ENCODE measurements at regions not wholly inside any gene's neighbourhood (a gene's known extent, or its start where the extent isn't known, plus 50 kb on each side); places are given as distances from the start of the nearest gene placed in this dataset.

DNA sequence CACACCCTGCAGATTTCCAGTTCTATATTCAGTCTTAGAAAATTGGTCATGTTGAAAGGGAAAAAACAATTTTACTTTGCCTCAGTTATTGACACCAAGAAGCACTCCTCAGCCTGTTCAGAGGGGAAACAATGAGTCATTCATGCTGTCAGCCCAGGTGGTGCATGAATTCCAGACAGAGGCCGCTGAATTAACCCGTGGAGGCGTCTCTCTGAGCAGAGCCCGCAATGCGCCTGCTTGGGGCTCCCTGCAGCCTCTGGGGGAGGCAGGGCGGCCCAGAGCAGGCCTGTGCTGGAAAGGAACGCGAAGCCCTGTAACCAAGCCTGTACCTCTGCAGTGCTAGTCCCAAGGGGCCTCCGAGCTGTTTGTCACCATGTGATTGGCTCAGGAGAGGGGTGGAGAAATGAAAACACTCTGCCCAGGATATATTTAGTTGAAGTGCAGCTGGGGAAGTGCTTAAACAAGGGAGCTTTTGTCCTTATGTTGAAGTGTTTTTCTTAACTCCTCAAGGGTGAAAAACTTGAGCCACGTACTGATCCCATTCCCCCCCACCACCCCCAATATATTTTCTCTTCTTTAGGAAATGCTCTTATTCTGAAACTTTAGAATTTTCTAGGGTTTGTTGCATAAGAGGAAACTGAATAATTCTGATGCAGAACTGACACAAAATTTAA lies 68.3 kb upstream of the CHD2 start:
- DNase-seq: peak; percentile 92

DNA sequence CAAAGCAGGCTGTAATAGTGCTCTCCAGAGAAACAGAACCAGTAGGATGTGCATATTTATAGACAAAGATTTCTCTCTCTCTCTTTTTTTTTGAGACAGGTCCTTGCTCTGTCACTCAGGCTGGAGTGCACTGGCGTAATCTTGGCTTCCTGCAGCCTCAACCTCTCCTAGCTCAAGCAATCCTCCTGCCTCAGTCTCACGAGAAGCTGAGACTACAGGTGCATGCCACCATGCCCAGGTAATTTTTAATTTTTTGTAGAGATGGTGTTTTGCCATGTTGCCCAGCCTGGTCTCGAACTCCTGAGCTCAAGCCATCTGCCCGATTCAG lies 67.1 kb upstream of the CHD2 start:
- no peak for DNase-seq

DNA sequence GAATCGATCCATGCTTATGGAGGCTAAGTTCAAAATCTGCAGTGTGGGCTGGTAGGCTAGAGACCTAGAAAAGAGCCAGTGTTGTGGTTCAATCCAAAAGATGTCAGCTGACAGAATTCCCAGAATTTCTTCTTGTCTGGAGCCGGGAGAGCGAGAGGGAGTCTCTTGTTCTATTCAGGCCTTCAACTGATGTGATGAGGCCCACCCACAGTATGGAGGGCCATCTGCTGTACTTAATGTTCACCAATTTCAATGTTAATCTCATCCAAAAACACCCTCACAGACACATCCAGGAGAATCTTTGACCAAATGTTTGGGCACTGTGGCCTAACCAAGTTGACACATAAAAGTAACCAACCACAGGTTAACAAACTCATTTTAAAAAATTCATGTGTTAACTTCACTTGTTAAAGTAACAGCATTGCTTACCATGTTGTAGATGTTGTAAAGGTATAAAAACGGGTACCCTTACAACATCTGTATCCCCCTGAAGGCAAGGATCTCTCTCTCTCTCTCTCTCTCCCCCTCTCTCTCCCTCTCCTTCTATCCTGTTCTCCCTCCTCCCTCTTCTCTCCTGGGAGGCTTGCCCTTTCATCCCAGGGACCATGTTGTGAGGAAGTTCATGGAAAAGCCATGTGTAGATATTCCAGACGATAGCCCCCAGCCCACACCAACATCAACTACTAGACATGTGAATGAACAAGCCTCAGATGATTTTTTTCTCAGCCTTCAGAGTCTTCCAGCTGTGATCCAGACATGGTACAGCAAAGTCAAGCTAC lies 66.4 kb upstream of the CHD2 start:
- no peak for DNase-seq

DNA sequence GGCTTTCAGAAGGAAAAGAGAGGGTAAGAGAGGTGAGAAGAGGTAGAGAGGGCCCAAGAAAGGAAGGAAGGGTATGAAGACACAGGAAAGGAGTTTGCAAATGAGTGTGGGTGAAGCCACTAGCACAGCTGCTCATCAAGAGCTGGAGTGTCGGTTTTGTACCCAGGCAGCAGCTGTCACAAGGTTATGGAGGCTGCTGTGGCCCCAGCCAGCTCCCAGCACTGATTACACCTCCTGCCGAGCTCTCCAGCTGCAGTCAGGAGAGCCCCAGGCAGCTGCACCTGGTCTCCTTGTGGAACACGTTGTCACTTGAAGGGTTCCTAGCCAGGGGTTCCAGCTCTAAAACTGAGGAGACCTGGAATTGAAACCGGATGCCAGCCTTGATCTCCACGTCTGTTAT lies 60.4 kb upstream of the CHD2 start:
- DNase-seq: no peak

DNA sequence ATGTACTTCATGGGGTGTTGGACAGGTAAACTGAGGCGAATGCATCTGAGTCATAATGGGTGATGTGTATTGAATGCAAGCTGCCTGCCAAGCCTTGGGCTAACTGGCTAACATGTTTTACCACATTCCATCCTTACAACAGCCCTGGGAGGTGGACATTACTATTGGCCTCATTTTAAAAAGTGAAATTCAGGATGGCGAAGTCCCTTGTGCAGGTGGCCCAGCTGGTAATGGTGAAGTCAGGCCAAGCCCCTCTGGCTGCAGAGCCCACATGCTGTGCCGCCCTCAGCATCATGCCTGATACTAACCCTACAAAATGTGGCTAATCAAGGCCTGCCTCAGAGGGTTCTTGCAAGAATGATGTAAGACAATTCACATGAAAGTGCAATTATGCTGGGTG lies 60.0 kb upstream of the CHD2 start:
- no peak for DNase-seq

DNA sequence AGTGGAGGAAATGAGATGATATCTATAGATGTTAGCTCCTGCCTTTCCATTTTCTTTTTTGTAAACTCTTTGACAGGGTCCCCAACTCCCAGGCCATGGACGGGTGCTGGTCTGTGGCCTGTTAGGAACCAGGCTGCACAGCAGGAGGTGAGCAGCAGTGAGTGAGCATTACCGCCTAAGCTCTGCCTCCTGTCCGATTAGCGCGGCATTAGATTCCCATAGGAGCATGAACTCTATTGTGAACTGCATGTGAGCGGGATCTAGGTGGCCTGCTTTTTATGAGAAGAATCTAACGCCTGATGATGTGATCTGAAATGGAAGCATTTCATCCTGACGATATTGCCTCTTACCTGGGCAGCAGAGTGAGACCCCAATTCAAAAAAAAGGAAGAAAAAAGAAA lies 56.8 kb upstream of the CHD2 start:
- no peak for DNase-seq

DNA sequence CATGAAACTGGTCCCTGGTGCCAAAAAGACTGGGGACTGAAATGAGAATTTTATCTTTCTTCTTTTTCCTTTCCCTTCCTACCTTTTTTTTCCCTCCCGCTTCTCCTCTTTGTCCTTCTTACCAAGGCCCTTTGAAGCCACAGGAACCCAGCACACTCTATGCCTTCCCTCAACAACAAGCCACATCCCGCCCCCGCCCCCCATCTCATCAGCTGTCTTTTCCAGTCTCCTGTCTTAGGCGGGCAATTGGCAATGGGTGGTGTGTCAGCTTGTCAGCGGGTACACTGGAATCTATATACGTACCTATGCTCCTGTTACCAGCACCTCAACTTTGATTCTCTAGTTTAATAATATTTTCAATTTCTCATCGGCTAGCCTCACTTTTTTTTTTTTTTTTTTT lies 56.3 kb upstream of the CHD2 start:
- no peak for DNase-seq

DNA sequence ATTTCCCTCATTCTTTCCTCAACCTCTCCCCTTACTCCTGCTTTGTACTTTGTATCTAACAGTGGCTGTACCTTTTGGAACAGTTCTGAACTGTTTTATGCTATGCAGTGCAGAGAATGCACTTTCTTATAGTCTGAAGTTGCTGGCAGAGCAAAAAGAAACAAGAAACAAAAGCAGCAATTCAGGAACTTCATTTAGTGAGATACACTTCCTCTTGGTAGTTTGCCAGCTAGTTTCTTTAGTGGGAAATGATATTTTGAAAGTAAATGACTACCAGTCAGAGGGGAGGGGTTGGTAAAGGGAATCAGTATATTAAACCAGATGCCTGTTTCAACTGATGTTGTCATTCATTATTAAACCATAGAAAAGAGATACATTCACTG lies 55.0 kb upstream of the CHD2 start:
- peak; percentile 65 for DNase-seq

DNA sequence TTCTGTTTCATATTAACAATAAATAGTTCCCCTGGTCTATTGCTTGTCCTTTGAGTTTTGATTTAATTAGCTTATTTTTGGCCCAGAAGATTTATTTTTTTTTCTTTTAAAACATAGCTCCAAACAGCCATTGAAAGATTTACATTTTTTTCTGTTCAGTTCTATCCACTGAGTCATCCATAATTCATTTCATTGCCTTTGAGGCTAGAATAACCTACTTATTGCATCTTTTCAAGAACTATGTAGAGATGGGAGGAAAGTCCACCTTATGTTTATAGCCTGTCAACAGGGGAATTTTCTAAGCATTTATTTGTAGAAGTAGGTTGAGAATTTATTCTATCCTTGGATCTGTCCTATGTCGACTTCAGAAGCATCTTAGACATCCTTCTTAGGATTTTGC lies 53.4 kb upstream of the CHD2 start:
- DNase-seq: no peak

DNA sequence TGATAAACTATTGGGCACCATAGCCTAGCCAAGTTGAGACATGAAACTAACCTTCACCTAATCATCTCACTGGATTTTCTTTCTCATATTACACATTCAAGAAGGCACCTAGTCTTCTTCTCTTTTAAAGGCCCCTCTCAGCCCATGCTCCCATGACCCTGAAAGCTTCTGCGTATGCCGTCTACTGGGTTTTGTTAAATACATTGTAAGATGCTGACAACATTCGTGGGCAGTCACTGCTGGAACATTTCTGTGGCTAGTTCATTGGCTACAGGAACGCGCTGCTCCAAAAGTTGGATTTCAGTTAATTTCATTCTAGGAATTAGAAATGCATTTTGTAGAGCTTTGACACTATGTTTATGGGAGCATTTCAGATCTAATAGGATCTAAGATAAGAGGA lies 52.3 kb upstream of the CHD2 start:
- DNase-seq: no peak

DNA sequence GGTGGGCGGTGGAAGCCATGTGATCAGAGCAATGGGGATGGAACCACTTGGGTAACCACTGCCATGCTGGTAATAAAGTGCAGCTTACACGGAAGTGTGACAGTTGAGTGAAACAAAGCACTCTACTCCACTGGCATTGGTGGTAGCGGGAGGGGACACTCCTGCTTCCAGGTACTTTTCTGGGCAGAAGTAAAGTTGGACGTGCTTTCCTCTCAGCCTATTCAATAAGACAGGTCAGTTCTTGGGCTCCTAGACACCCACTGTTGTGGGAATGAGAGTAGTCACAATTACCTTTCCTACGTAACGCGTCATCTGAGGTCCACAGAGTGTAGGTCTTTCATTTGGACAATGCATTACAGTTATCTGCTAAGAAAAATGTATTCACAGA lies 51.7 kb upstream of the CHD2 start:
- DNase-seq: no peak

DNA sequence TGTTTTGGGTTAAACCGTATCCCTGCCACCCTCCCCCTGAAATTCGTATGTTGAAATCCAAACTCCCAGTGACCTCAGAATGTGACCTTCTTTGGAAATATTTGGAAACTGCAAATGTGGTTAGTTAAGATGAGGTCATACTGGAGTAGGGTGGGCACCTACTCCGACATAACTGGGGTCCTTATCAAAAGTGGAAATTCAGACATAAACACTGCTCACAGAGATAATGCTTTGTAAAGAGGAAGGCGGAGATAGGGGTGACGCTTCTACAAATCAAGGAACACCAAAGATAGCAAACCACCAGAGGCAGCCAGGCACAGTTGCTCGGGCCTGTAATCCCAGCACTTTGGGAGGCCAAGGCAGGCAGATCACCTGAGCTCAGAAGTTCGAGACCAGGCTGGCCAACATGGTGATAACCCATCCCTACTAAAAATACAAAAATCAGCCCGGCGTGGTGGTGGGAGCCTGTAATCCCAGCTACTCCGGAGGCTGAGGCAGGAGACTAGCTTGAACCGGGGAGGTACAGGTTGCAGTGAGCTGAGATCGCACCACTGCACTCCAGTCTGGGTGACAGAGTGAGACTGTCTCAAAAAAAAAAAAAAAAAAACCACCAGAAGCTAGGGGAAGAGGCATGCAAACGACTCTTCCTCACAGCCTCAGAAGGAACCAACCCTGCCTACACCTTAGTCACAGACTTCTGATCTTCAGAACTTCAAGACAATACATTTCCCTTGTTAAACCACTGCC lies 51.1 kb upstream of the CHD2 start:
- DNase-seq: peak; percentile 69

DNA sequence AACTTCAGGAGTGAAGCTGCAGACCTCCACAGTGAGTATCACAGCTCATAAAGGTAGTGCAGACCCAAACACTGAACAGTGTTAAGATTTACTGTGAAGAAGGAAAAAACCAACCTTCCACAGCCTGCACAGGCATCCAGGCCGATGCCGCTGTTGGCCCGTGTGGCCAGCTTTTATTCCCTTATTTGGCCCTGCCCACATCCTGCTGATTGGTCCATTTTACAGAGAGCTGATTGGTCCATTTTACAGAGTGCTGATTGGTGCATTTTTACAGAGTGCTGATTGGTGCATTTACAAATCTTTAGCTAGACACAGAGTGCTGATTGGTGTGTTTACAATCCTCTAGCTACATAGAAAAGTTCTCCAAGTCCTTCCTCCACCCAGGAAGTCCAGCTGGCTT lies 49.9 kb upstream of the CHD2 start:
- DNase-seq: peak; percentile 20

Data from CD4-positive, alpha-beta T cell treated with Interleukin-12 subunit alpha and Interleukin-12 subunit beta, for 1 hour (primary cell).